Mesodermal cell (in vitro differentiated cells): ENCODE measurements at regions not wholly inside any gene's neighbourhood (a gene's known extent, or its start where the extent isn't known, plus 50 kb on each side); places are given as distances from the start of the nearest gene placed in this dataset.

ENCODE experiments used
- H3K27ac ChIP-seq: 2 replicates; pipeline ENCODE4 v1.7.0; 2013; ENCODE audit warnings: mild to moderate bottlenecking, low read depth, low read length, moderate library complexity; ENCODE audit not compliant: severe bottlenecking
- H3K36me3 ChIP-seq: 2 replicates; pipeline ENCODE4 v1.7.1; 2013; ENCODE audit warnings: mild to moderate bottlenecking, low read length, moderate library complexity; ENCODE audit not compliant: control insufficient read depth, insufficient read depth
- H3K4me1 ChIP-seq: one replicate; pipeline ENCODE4 v1.7.1; 2013; ENCODE audit warnings: mild to moderate bottlenecking, low read length; ENCODE audit not compliant: insufficient read depth, control insufficient read depth, poor library complexity, severe bottlenecking
- H3K4me3 ChIP-seq: 2 replicates; pipeline ENCODE4 v1.7.0; 2013; ENCODE audit warnings: low read length, control low read depth, mild to moderate bottlenecking; ENCODE audit not compliant: insufficient read depth, poor library complexity, severe bottlenecking; ENCODE audit errors: extremely low read depth
- H3K9me3 ChIP-seq: 2 replicates; pipeline ENCODE4 v1.7.1; 2013; ENCODE audit warnings: mild to moderate bottlenecking, low read length, moderate library complexity; ENCODE audit not compliant: control insufficient read depth
- WGBS, 2 experiments: methylation state at CpG; one replicate each; pipeline ENCODE4 v1.1.5; 2013; ENCODE audit warnings: missing lambda C conversion rate in 2 of 2; ENCODE audit not compliant: insufficient coverage in 2 of 2; 5-methylcytosine and 5-hydroxymethylcytosine counted together

DNA sequence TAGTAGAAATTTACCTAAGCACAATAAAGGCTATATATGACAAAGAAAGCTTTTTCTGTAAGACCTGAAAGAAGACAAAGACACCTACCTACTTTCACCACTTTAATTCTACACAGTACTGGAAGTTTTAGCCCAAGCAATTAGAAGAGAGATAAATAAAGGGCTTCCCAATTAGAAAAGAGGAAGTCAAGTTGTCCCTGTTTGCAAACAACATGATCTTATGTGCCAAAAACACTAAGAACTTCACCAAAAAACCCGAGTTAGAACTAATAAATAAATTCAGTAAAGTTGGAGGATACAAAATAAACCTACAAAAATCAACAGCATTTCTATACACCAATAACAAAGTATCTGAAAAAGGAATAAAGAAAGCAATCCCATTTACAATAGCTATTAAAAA lies 190.9 kb downstream of the NR2F2 start:
- Histone ChIP-seq H3K9me3 (no peaks in the 10 kb centered on the region), H3K4me3 (no peak overlapping the region), H3K36me3 (no peaks in the 10 kb centered on the region), H3K4me1 (no peaks in the 10 kb centered on the region), H3K27ac (no peak overlapping the region)
- WGBS, 2 experiments = no CpG with 5 or more reads among the region's 1 CpG

DNA sequence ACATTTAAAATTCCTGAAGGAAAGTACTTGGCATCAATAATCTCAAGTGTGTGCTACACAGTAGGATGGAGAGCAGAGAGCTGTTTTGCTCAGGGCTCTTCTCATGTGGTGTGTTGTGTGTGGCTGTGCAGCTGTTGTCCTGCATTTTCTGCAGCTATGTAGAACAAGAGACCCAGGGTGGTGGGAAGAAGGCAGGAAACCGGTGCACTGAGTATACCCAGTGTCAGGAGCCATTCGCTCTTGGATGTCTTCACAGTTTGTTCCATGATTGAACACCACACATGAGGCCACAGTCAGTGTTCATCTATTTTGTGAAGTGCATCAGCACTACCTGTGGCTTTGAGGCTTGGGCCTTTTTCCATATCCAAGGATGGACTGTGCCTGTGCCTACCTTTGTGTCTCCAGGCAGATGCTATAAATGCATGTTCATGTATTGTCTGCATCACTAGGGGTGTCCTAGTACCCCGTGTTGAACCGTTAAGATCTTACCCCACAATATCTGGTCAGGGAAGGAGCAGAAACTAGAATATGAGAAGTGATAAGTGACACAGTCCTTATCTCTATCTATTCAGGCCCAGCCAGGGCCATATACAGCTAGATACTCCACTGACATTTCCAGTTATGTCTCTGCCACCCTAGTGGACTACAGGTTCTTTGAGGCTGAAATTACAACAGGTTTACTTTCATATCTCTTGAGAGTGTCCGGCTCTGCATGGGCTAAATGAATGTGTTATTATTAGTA lies 194.3 kb downstream of the NR2F2 start:
- Histone ChIP-seq H3K4me3 (no peak overlapping the region), H3K36me3 (no peaks in the 10 kb centered on the region), H3K4me1 (no peaks in the 10 kb centered on the region), H3K9me3 (no peaks in the 10 kb centered on the region), H3K27ac (no peak overlapping the region)
- WGBS, 2 experiments = 50 to 83% methylated on average over 2 to 3 of the region's 5 CpGs

DNA sequence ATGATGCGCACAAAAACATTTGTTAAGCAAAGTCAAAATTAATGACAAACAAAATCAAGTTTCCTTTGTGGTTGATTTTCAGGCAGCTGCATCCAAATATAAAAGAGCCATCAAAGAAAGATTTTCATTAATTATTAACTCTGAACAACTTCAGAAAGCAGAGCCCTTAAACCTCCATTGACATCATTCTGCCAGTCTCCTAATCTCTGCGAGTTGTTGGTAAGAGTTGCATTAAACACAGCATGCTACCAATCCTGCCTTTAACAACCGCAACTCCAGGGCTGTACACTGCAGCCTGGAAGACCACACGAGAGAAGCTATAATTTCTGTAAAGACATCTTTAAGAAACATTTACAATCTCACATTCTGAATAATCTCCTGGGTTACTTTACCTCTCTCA lies 204.6 kb downstream of the NR2F2 start:
- no peaks in the 10 kb centered on the region for H3K36me3 ChIP-seq
- WGBS, 2 experiments = 90 to 100% methylated on average over 1 to 4 of the region's 4 CpGs
- no peak overlapping the region for H3K27ac ChIP-seq
- H3K9me3 ChIP-seq = no peaks in the 10 kb centered on the region
- no peak overlapping the region for H3K4me3 ChIP-seq
- H3K4me1 ChIP-seq = no peaks in the 10 kb centered on the region

DNA sequence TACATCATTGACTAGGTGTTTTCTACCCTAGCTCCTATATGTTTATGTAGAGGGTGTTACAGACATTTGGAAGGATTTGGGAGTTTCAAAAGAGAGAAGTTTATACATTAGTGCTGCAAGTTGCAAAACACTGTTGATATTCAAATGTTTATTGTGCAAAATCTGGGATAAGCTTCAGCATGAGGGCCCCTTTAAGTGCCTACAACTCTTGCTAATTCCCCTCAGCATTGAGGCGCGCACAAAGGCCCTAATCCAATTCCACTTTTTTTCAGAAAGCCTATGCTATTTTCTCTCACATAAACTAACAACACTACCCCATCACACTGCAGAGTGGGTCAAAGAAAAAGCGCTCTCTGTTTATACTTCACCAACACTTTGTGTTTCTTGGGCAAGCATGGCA lies 208.0 kb downstream of the NR2F2 start:
- no peak overlapping the region for H3K4me3 ChIP-seq
- no peak overlapping the region for H3K27ac ChIP-seq
- no peaks in the 10 kb centered on the region for H3K36me3 ChIP-seq
- WGBS, 2 experiments = 83 to 89% methylated on average over 2 to 3 of the region's 3 CpGs
- no peaks in the 10 kb centered on the region for H3K9me3 ChIP-seq
- no peaks in the 10 kb centered on the region for H3K4me1 ChIP-seq

GRCh38 chr15:96540283-96540682 lies 209.8 kb downstream of the NR2F2 start:
- H3K9me3 ChIP-seq = no peaks in the 10 kb centered on the region
- 83 to 100% methylated on average over 1 to 6 of the region's 7 CpGs for WGBS, 2 experiments
- H3K4me3 ChIP-seq = no peak overlapping the region
- no peak overlapping the region for H3K27ac ChIP-seq
- no peaks in the 10 kb centered on the region for H3K4me1 ChIP-seq
- H3K36me3 ChIP-seq = no peaks in the 10 kb centered on the region

- Histone ChIP-seq H3K4me3 (no peak overlapping the region), H3K4me1 (no peaks in the 10 kb centered on the region), H3K9me3 (no peaks in the 10 kb centered on the region), H3K36me3 (no peaks in the 10 kb centered on the region), H3K27ac (no peak overlapping the region)
- 82 to 100% methylated on average over 2 to 3 of the region's 4 CpGs for WGBS, 2 experiments
These were observed 211.8 kb downstream of the NR2F2 start for GRCh38 chr15:96542130-96542770.

DNA sequence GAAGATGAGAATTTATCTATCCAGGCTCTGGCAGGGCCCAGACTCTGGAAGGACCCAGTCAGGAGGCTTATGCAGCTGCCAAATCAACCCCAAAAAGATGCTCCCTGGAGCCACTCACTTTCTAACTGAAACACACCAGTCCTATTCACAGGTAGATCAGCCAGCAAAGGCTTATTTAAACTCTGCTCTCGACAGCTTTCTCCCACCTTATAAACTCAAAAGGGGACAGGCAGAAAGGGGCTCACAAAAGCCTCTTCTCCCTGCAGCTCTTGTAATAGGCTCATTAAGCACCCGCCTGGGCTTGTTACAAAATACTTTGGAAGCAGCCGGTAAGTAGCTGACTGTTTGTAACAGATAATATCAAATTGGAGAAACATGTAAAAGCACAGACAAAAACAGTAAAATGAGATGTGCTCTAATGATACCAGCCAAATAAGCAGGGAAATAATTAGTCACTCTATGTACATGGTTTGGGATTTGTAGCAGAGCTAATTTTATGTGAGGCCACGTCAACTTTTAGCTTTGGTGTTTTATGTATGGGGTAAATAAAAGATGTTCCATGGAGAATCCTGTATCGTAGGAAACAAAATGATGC lies 213.8 kb downstream of the NR2F2 start:
- H3K36me3 ChIP-seq = no peaks in the 10 kb centered on the region
- no peaks in the 10 kb centered on the region for H3K4me1 ChIP-seq
- no peak overlapping the region for H3K4me3 ChIP-seq
- H3K27ac ChIP-seq = no peak overlapping the region
- no peaks in the 10 kb centered on the region for H3K9me3 ChIP-seq
- 79 to 88% methylated on average over 2 to 4 of the region's 5 CpGs for WGBS, 2 experiments

- Histone ChIP-seq H3K4me3 (no peak overlapping the region), H3K27ac (no peak overlapping the region), H3K36me3 (no peaks in the 10 kb centered on the region), H3K9me3 (no peaks in the 10 kb centered on the region), H3K4me1 (no peaks in the 10 kb centered on the region)
- WGBS, 2 experiments = no CpG with 5 or more reads among the region's 1 CpG
These were observed 218.6 kb downstream of the NR2F2 start for GRCh38 chr15:96549136-96549535.

DNA sequence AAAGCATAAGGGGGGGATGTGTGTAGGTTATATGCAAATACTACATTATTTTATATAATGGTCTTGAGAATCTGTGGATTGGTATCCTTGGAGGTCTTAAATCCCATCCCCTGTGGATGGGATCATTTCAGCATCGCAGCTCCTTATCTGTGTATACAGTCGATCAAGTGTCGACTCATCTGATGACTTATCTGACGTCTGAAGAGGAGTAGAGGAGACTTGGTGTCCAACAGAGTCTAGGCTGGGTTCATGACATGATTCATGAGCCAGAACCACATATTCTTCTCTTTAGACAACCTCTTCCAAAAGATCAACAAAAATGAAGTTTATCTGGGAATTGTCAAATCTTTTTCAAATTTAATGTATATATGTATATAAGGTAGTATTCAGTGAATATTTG lies 220.7 kb downstream of the NR2F2 start:
- WGBS, 2 experiments = 80% methylated on average over 1 of the region's 4 CpGs; no CpG with 5 or more reads in 1 of the 2 experiments
- Histone ChIP-seq H3K27ac (no peak overlapping the region), H3K4me1 (no peaks in the 10 kb centered on the region), H3K4me3 (no peak overlapping the region), H3K9me3 (no peaks in the 10 kb centered on the region), H3K36me3 (no peaks in the 10 kb centered on the region)

DNA sequence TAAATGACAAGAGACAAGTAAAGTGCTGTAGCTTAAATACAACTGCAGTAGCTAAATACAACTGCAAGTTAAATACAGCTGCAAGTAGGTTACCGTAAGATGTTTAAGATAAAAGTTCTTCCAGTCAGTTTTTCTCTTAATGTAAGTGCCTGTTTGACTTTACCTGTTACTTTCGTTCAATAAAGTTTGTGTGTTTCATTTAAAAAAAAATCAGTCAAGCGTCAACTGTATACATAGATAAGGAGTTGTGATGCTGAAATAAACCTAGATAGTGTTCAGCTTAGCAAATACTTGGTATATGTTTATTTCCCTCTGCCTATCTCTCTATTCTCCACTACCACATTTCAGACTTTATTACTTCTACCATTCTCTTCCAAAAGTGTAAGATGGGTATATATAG lies 221.2 kb downstream of the NR2F2 start:
- no peaks in the 10 kb centered on the region for H3K36me3 ChIP-seq
- 93 to 100% methylated on average over 2 to 3 of the region's 3 CpGs for WGBS, 2 experiments
- no peak overlapping the region for H3K27ac ChIP-seq
- H3K4me1 ChIP-seq = no peaks in the 10 kb centered on the region
- no peak overlapping the region for H3K4me3 ChIP-seq
- no peaks in the 10 kb centered on the region for H3K9me3 ChIP-seq

DNA sequence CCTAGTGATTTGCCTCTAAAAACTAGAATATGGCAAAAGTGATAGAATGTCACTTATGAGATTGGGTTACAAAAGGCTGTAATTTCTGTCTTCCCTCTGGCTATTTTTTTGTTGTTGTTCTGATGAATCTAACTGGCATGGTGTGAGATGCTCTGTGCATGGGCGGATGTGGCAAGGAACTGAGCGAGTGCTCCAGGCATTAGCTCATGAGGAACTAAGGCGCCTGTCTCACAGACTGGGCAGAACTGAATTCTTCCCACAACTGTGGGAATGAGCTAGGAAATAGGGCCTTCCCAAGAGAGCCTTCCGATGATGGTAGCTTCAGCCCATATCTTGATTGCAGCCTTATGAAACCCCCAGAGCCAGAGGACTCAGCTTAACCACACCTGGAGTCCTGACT lies 222.5 kb downstream of the NR2F2 start:
- no peaks in the 10 kb centered on the region for H3K4me1 ChIP-seq
- no peaks in the 10 kb centered on the region for H3K9me3 ChIP-seq
- H3K36me3 ChIP-seq = no peaks in the 10 kb centered on the region
- no peak overlapping the region for H3K27ac ChIP-seq
- 98 to 100% methylated on average over 4 of the region's 4 CpGs for WGBS, 2 experiments
- no peak overlapping the region for H3K4me3 ChIP-seq
